Pancreas (tissue), 10 donors: ENCODE measurements at regions not wholly inside any gene's neighbourhood (a gene's known extent, or its start where the extent isn't known, plus 50 kb on each side); places are given as distances from the start of the nearest gene placed in this dataset.

Source experiments
- ATAC-seq, 4 donors: fragments of 200-7000 bp; cut with Tn5 transposase; one replicate each; pipeline versions ENCODE4 v1.8.0 to v1.9.1; 2020; ENCODE audit warnings: mild to moderate bottlenecking in 4 of 4, moderate library complexity in 4 of 4
- DNase-seq, 6 donors: peaks; one replicate each; pipeline ENCODE4 v3.0.0-alpha.2; 2020
- FAIRE-seq: peaks from 2 replicates; lab custom pipeline; 2012; peaks lifted over from hg19 to GRCh38; lab: Jason Lieb, UNC
- H3K27ac ChIP-seq, 4 donors: fragments of 200-600 bp; sonication (generic); 1 replicate in 3 of 4; 2 replicates in 1 of 4; pipeline versions ENCODE4 v1.5.0 to v1.8.0; 2020
- H3K27me3 ChIP-seq, 4 donors: fragments of 200-600 bp; one replicate each; pipeline ENCODE4 v1.8.0; 2021
- H3K36me3 ChIP-seq, 3 donors: fragments of 200-600 bp; sonication (generic) in 1 of 3; one replicate each; pipeline versions ENCODE4 v1.5.0 to v1.8.0; 2020 to 2021
- H3K4me1 ChIP-seq, 3 donors: fragments of 200-600 bp; one replicate each; pipeline ENCODE4 v1.8.0; 2021
- H3K4me3 ChIP-seq, 4 donors: fragments of 200-600 bp; sonication (generic) in 2 of 4; one replicate each; pipeline versions ENCODE4 v1.5.0 to v1.8.0; 2020 to 2021
- H3K9me3 ChIP-seq, 4 donors: fragments of 200-600 bp; one replicate each; pipeline ENCODE4 v1.8.0; 2021
- WGBS, 2 donors: extraction: QIAGEN DNeasy Blood & Tissue Kit; methylation state at CpG; one replicate each; pipeline ENCODE4 v1.1.7; 2013; 5-methylcytosine and 5-hydroxymethylcytosine counted together
- intact Hi-C, 3 donors: fragments of 100-400 bp; cut with DNase I; formaldehyde crosslinking; loops; one replicate each; pipeline versions ENCODE4 v1.11.1 to v1.14.2; 2022
- TF ChIP-seq, protein P1 (sequence below), 4 donors: fragments of 200-600 bp; sonication (generic) in 3 of 4; IDR thresholded peaks; one replicate each; pipeline versions ENCODE4 v1.5.0 to v1.8.0; 2021; ENCODE audit warnings: antibody characterized with exemption in 4 of 4
- donor health status: healthy with polysubstance abuse.
- donor health status: DM: no; HTN: no; CAD: no; lungs with moderate emphysema.
- donor health status: DM: no; HTN: no; CAD: no.
- donor health status: control.
- donor health status: control.
- donor health status: Bipolar disorder and iron deficiency.
- donor health status: DM: yes; HTN: yes; CAD: no.
- donor health status: DM: no; HTN: no; CAD: no.
- donor health status: DM: no; HTN: no; CAD: no.
- donor health status: DM: yes; HTN: yes; CAD: no.

DNA sequence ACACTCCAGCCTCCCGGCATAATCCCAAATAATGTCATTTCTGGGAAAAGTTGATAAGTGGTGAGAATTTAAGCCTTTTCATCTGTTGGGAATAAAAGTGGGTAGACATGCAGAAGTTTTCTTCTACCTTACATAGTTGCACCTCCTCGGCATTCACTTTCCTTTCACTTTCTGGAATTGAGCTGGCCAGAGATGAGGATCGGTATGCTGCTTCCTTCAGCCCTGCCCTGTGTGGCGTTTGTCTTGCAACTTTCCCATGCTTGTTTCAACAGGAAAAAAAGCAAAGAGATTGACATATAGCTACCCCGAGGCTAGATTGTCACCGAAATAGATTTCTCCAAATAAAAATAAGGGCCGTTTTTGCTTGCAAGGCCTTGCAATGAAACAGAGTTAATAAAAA lies 65.8 kb upstream of the JAG1 start:
- DNase-seq = no peak
- ATAC-seq = peak; percentile 53 to 90 (median 78)
- Histone ChIP-seq H3K4me1 (peaks cover 0 to 5% (median 0%) of the 10 kb centered on the region in 3 donors), H3K4me3 (peak overlapping the region in 2 of 4 donors; percentile 2 to 11), H3K27ac (peak overlapping the region in 1 of 4 donors; percentile 22), H3K9me3 (no peaks in the 10 kb centered on the region), H3K27me3 (no peaks in the 10 kb centered on the region), H3K36me3 (no peaks in the 10 kb centered on the region)
- intact Hi-C loops = no loop called here
- 21 to 34% methylated on average over 7 of the region's 7 CpGs for WGBS, 2 donors
- TF ChIP-seq, protein P1, sequence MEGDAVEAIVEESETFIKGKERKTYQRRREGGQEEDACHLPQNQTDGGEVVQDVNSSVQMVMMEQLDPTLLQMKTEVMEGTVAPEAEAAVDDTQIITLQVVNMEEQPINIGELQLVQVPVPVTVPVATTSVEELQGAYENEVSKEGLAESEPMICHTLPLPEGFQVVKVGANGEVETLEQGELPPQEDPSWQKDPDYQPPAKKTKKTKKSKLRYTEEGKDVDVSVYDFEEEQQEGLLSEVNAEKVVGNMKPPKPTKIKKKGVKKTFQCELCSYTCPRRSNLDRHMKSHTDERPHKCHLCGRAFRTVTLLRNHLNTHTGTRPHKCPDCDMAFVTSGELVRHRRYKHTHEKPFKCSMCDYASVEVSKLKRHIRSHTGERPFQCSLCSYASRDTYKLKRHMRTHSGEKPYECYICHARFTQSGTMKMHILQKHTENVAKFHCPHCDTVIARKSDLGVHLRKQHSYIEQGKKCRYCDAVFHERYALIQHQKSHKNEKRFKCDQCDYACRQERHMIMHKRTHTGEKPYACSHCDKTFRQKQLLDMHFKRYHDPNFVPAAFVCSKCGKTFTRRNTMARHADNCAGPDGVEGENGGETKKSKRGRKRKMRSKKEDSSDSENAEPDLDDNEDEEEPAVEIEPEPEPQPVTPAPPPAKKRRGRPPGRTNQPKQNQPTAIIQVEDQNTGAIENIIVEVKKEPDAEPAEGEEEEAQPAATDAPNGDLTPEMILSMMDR (IDR thresholded peaks at IDR 0.05) = no peak
- FAIRE-seq = no peak

DNA sequence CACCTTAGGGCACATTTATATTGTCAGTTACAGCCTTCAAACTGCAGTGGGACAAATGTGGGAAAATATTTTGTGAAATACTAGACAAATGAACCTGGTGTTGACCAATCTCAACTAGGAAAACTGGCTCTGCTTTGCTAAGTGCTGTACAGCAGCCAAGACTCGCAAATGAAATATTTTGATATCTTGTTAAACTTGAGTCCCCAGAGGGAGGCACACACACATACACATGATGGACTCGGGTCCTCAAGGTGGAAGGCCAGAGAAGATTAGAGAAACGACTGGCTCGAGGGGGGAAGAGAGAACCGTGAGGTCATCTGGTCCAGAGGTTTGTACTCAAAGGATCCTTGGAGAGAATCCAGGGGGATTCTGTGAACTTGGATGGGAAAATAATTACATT lies 67.3 kb upstream of the JAG1 start:
- FAIRE-seq (no peak), DNase-seq (no peak), ATAC-seq (peak in 3 of 4 donors; percentile 32 to 58 (median 44))
- Histone ChIP-seq H3K4me3 (no peak overlapping the region), H3K36me3 (no peaks in the 10 kb centered on the region), H3K9me3 (no peaks in the 10 kb centered on the region), H3K27ac (no peak overlapping the region), H3K4me1 (peaks cover 5 to 7% (median 6%) of the 10 kb centered on the region in 3 donors), H3K27me3 (no peaks in the 10 kb centered on the region)
- intact Hi-C loops = no loop called here
- WGBS, 2 donors = 12 to 19% methylated on average over 5 of the region's 5 CpGs
- TF ChIP-seq, protein P1 (IDR thresholded peaks at IDR 0.05) = no peak

DNA sequence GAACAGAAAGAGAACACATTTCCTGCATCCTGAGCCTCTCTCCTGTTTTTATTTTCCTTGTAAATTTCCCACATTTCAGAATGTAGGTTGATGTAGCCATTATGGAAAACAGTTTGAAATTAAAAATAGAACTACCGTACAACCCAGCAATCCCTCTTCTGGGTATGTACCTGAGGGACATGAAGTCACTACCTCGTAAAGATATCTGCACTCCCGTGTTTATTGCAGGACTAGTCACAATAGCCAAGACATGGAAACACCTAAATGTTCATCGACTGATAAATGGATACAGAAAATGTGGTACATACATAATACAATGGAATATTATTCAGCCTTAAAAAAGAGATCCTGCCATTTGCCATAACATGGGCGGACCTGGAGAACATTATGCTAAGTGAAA lies 72.0 kb upstream of the JAG1 start:
- Histone ChIP-seq H3K4me1 (peaks cover 2 to 7% (median 6%) of the 10 kb centered on the region in 3 donors), H3K27me3 (no peaks in the 10 kb centered on the region), H3K27ac (no peak overlapping the region), H3K9me3 (no peaks in the 10 kb centered on the region), H3K36me3 (no peaks in the 10 kb centered on the region), H3K4me3 (no peak overlapping the region)
- ATAC-seq (no peak), DNase-seq (no peak), FAIRE-seq (no peak)
- intact Hi-C loops = no loop called here
- TF ChIP-seq, protein P1 (IDR thresholded peaks at IDR 0.05) = no peak
- WGBS, 2 donors = 93 to 97% methylated on average over 5 of the region's 5 CpGs

DNA sequence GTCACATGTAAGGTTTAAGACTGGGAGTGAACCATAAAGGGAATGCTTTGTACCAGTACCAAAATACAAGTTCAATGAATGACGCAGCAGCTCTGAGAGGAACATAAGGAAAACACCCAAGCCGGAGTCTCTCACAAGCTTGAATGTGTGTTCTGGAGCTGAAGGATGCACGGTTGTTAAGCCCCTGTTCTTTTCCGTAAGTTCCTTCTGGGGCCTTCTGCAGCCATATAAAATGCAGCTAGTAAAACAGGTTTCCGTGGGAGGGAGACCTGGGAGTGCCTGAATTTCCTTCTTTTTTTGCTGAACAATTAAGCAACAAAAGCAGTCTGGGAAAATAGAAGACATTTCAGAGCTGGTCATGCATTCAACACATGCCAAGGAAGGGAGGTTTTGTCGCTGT lies 73.2 kb upstream of the JAG1 start:
- no peaks in the 10 kb centered on the region for H3K9me3 ChIP-seq
- TF ChIP-seq, protein P1 (IDR thresholded peaks at IDR 0.05) = no peak
- H3K4me1 ChIP-seq = peaks cover 0 to 7% (median 6%) of the 10 kb centered on the region in 3 donors
- no peak overlapping the region for H3K27ac ChIP-seq
- no peaks in the 10 kb centered on the region for H3K36me3 ChIP-seq
- ATAC-seq (no peak), DNase-seq (no peak), FAIRE-seq (no peak)
- no peak overlapping the region for H3K4me3 ChIP-seq
- intact Hi-C loops = no loop called here
- H3K27me3 ChIP-seq = no peaks in the 10 kb centered on the region
- 87 to 90% methylated on average over 6 of the region's 6 CpGs for WGBS, 2 donors

DNA sequence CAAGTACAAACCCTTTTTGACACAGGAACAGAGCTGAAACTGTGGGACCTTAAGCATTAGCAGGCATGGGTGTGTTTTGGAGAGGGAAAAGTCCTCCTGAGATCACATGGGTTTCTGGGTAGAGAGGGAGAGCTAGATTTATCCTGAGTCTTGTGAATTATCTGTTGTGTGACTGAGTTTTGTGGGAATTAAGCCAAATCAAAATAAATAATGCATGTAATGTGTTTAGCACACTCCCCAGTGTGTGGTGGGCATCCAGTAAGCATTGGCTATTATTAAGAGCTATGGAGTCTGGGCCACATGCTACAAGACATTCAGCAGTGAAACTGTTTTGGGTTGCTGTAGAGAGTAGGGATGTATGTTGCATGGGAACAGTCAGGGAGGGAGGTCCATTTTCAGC lies 75.3 kb upstream of the JAG1 start:
- no peak for FAIRE-seq
- H3K27ac ChIP-seq = no peak overlapping the region

More for the DNA sequence above, 75.3 kb upstream of the JAG1 start:
- TF ChIP-seq, protein P1 (IDR thresholded peaks at IDR 0.05) = no peak
- no peaks in the 10 kb centered on the region for H3K36me3 ChIP-seq
- H3K27me3 ChIP-seq = no peaks in the 10 kb centered on the region
- H3K4me3 ChIP-seq = no peak overlapping the region
- H3K9me3 ChIP-seq = no peaks in the 10 kb centered on the region
- intact Hi-C loops = no loop called here
- DNase-seq (no peak), ATAC-seq (no peak)
- peaks cover 0 to 7% (median 6%) of the 10 kb centered on the region in 3 donors for H3K4me1 ChIP-seq
